ENCODE measurements at regions not wholly inside any gene's neighbourhood (a gene's known extent, or its start where the extent isn't known, plus 50 kb on each side); places are given as distances from the start of the nearest gene placed in this dataset.

- H3K9me3 ChIP-seq (replicated peaks; ENCODE audit: control insufficient read depth, insufficient read depth, low read length), result no peaks in the 10 kb centered on the region
- no peak for FAIRE-seq
Observed at GRCh38 chr14:37857774-37858266, 262.4 kb downstream of the TTC6 start.

More at GRCh38 chr14:37857774-37858266, 262.4 kb downstream of the TTC6 start:
- Histone ChIP-seq H3K27me3 (ENCODE audit: control insufficient read depth in 2 of 2, insufficient read depth in 2 of 2, low read length in 2 of 2) (peaks cover 0 to 2% of the 10 kb centered on the region in 2 experiments), H3K79me2 (ENCODE audit: control insufficient read depth, insufficient read depth, low read length) (no peaks in the 10 kb centered on the region), H3K4me3 (replicated peaks in 1 of 3; ENCODE audit: insufficient read depth in 1 of 3, low read depth in 1 of 3, low read length in 3 of 3) (no peak overlapping the region), H4K20me1 (replicated peaks; ENCODE audit: control insufficient read depth, extremely low read depth, insufficient read depth, low read length) (no peaks in the 10 kb centered on the region), H3K36me3 (ENCODE audit: control insufficient read depth in 2 of 2, extremely low read depth in 1 of 2, insufficient read depth in 2 of 2, low read length in 2 of 2) (no peaks in the 10 kb centered on the region), H3K4me1 (ENCODE audit: control insufficient read depth, extremely low read depth, insufficient read depth, low read length) (no peaks in the 10 kb centered on the region), H2AFZ (ENCODE audit: low read depth, low read length) (no peak overlapping the region), H3K4me2 (ENCODE audit: insufficient read depth, low read length) (no peak overlapping the region), H3K27ac (ENCODE audit: insufficient read depth, low read depth, low read length) (no peak overlapping the region), H3K9ac (replicated peaks; ENCODE audit: extremely low read depth, insufficient read depth, low read length) (no peak overlapping the region), H3K9me1 (replicated peaks; ENCODE audit: control insufficient read depth, extremely low read depth, insufficient read depth, low read length) (no peaks in the 10 kb centered on the region)
- ChIA-PET CTCF (no interaction called here), POLR2A (no interaction called here)
- no TSS peak for BruUV-seq (replicated peaks)
- intact Hi-C loops (cut with micrococcal nuclease) (no loop called here), dilution Hi-C loops (cut with MboI; ENCODE audit: extremely low pct_ligation_motif_present, low sequenced_read_pairs) (no loop called here)
- DNase-seq (ENCODE audit: low read depth, low spot score), result no peak
- no peak for TF ChIP-seq EZH2 (IDR thresholded peaks at IDR 0.05; ENCODE audit: borderline replicate concordance, low read depth, low read length, severe bottlenecking)
- no peak for TF ChIP-seq POLR2AphosphoS5 (IDR thresholded peaks at IDR 0.05; ENCODE audit: insufficient read depth, low read depth, low read length)
- TF ChIP-seq POLR2A (IDR thresholded peaks at IDR 0.05; ENCODE audit: low read depth, low read length), result no peak
- TF ChIP-seq, protein P1, sequence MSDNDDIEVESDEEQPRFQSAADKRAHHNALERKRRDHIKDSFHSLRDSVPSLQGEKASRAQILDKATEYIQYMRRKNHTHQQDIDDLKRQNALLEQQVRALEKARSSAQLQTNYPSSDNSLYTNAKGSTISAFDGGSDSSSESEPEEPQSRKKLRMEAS (IDR thresholded peaks at IDR 0.05; ENCODE audit: insufficient read depth, insufficient read length), result no peak
- TF ChIP-seq FOS (IDR thresholded peaks at IDR 0.05; ENCODE audit: borderline replicate concordance, insufficient read depth, low read length), result no peak
- no peak for TF ChIP-seq CTCF (IDR thresholded peaks at IDR 0.05; ENCODE audit: extremely low read depth in 1 of 2, insufficient read depth in 1 of 2, low read depth in 1 of 2, low read length in 2 of 2)
- TF ChIP-seq JUN (IDR thresholded peaks at IDR 0.05; ENCODE audit: borderline replicate concordance, insufficient read depth, insufficient read length, low read depth), result no peak
- no peak for TF ChIP-seq MYC (IDR thresholded peaks at IDR 0.05; ENCODE audit: low read depth, low read length)
- TF ChIP-seq GATA2 (IDR thresholded peaks at IDR 0.05; ENCODE audit: insufficient read depth, insufficient read length, low read depth, low read length), result no peak
